ENCODE measurements at regions not wholly inside any gene's neighbourhood (a gene's known extent, or its start where the extent isn't known, plus 50 kb on each side); places are given as distances from the start of the nearest gene placed in this dataset.

- no peak for TF ChIP-seq CTCF (IDR thresholded peaks at IDR 0.05; ENCODE audit: low read depth, low read length, missing input control)
- no peak for TF ChIP-seq YY1 (IDR thresholded peaks at IDR 0.05)
- TF ChIP-seq GABPA (IDR thresholded peaks at IDR 0.05 in 1 of 2, conservative IDR thresholded peaks at IDR 0.05 in 1 of 2), result no peak
- no peak for TF ChIP-seq RAD21 (IDR thresholded peaks at IDR 0.05)
- TF ChIP-seq MAX (IDR thresholded peaks at IDR 0.05), result no peak
- no peak for TF ChIP-seq SP1 (IDR thresholded peaks at IDR 0.05)
- no peak for TF ChIP-seq EGR1 (IDR thresholded peaks at IDR 0.05; ENCODE audit: low read depth in 2 of 2)
- no peak for TF ChIP-seq ATF3 (IDR thresholded peaks at IDR 0.05)
- no peak for TF ChIP-seq JUND (IDR thresholded peaks at IDR 0.05)
- no peak for TF ChIP-seq TAF1 (conservative IDR thresholded peaks at IDR 0.05)
- no peak for TF ChIP-seq HNF4A (conservative IDR thresholded peaks at IDR 0.05)
- no peak for TF ChIP-seq FOXA1 (IDR thresholded peaks at IDR 0.05)
Observed at GRCh38 chr15:46467041-46467440, 832.2 kb downstream of the SQOR start.
